ENCODE measurements at regions not wholly inside any gene's neighbourhood (a gene's known extent, or its start where the extent isn't known, plus 50 kb on each side); places are given as distances from the start of the nearest gene placed in this dataset.

GRCh38 chr4:177187371-177187770 lies 122.3 kb upstream of the NEIL3 start:
- TF ChIP-seq MXD3 (CRISPR knock-in tag; IDR thresholded peaks at IDR 0.05): no peak
- TF ChIP-seq ZNF512 (CRISPR knock-in tag; IDR thresholded peaks at IDR 0.05): no peak
- TF ChIP-seq TAF15 (IDR thresholded peaks at IDR 0.05; ENCODE audit: low read depth, low read length, poor library complexity, severe bottlenecking): no peak
- TF ChIP-seq NFATC3 (CRISPR knock-in tag; IDR thresholded peaks at IDR 0.05): no peak
- no peak for TF ChIP-seq RELA (CRISPR knock-in tag; IDR thresholded peaks at IDR 0.05)
- no peak for TF ChIP-seq HES4 (CRISPR knock-in tag; IDR thresholded peaks at IDR 0.05; ENCODE audit: borderline replicate concordance)
- no peak for TF ChIP-seq RNF2 (conservative IDR thresholded peaks at IDR 0.05; ENCODE audit: low read depth)
- no peak for TF ChIP-seq DNMT3B (CRISPR knock-in tag; conservative IDR thresholded peaks at IDR 0.05)
- TF ChIP-seq GABPA (IDR thresholded peaks at IDR 0.05; ENCODE audit: low read depth, low read length): no peak
- TF ChIP-seq GABPA (CRISPR knock-in tag; IDR thresholded peaks at IDR 0.05; ENCODE audit: low read depth): no peak
- TF ChIP-seq BRF2 (CRISPR knock-in tag; IDR thresholded peaks at IDR 0.05): no peak
- TF ChIP-seq CEBPB (IDR thresholded peaks at IDR 0.05; ENCODE audit: borderline replicate concordance, low read depth, low read length): no peak
